ENCODE measurements at regions not wholly inside any gene's neighbourhood (a gene's known extent, or its start where the extent isn't known, plus 50 kb on each side); places are given as distances from the start of the nearest gene placed in this dataset.

- Histone ChIP-seq H3K27ac (ENCODE audit: insufficient read depth, low read length) (no peak overlapping the region), H3K27me3 (ENCODE audit: control insufficient read depth, insufficient read depth, low read length) (no peaks in the 10 kb centered on the region), H4K20me1 (ENCODE audit: control insufficient read depth, extremely low read depth, insufficient read depth, low read length) (no peaks in the 10 kb centered on the region), H3K79me2 (ENCODE audit: control insufficient read depth, insufficient read depth, low read length) (no peaks in the 10 kb centered on the region), H3K4me2 (ENCODE audit: extremely low read depth, insufficient read depth, low read length) (no peak overlapping the region), H3K36me3 (ENCODE audit: control insufficient read depth, insufficient read depth, low read length) (no peaks in the 10 kb centered on the region), H3K4me3 (replicated peaks in 1 of 4; ENCODE audit: control extremely low read depth in 1 of 4, insufficient read depth in 1 of 4, low read depth in 3 of 4, low read length in 4 of 4) (no peak overlapping the region), H2AFZ (ENCODE audit: low read length) (no peak overlapping the region), H3K9ac (ENCODE audit: insufficient read depth, low read length) (no peak overlapping the region), H3K4me1 (ENCODE audit: control insufficient read depth, extremely low read depth, insufficient read depth, low read length) (no peaks in the 10 kb centered on the region), H3K9me3 (ENCODE audit: control insufficient read depth, insufficient read depth, low read depth, low read length) (no peaks in the 10 kb centered on the region)
- DNase-seq (ENCODE audit: low read depth in 2 of 2): no peak
- TF ChIP-seq EZH2 (IDR thresholded peaks at IDR 0.05; ENCODE audit: low read length, missing control alignments) (no peak), CTCF (conservative IDR thresholded peaks at IDR 0.05 in 1 of 2, IDR thresholded peaks at IDR 0.05 in 1 of 2; ENCODE audit: low read depth in 1 of 2, low read length in 2 of 2) (no peak)
These were observed 557.4 kb upstream of the RAB6C start for GRCh38 chr2:129422028-129422427.

- no peak overlapping the region for H2AFZ ChIP-seq (ENCODE audit: low read length)
- H3K36me3 ChIP-seq (ENCODE audit: control insufficient read depth, insufficient read depth, low read length): no peaks in the 10 kb centered on the region
- H4K20me1 ChIP-seq (ENCODE audit: control insufficient read depth, extremely low read depth, insufficient read depth, low read length): no peaks in the 10 kb centered on the region
- no peak overlapping the region for H3K4me3 ChIP-seq (replicated peaks in 1 of 4; ENCODE audit: control extremely low read depth in 1 of 4, insufficient read depth in 1 of 4, low read depth in 3 of 4, low read length in 4 of 4)
- no peak overlapping the region for H3K27ac ChIP-seq (ENCODE audit: insufficient read depth, low read length)
- no peaks in the 10 kb centered on the region for H3K9me3 ChIP-seq (ENCODE audit: control insufficient read depth, insufficient read depth, low read depth, low read length)
- H3K27me3 ChIP-seq (ENCODE audit: control insufficient read depth, insufficient read depth, low read length): no peaks in the 10 kb centered on the region
- H3K4me1 ChIP-seq (ENCODE audit: control insufficient read depth, extremely low read depth, insufficient read depth, low read length): no peaks in the 10 kb centered on the region
- TF ChIP-seq EZH2 (IDR thresholded peaks at IDR 0.05; ENCODE audit: low read length, missing control alignments): no peak
- no peak for TF ChIP-seq CTCF (conservative IDR thresholded peaks at IDR 0.05 in 1 of 2, IDR thresholded peaks at IDR 0.05 in 1 of 2; ENCODE audit: low read depth in 1 of 2, low read length in 2 of 2)
- H3K9ac ChIP-seq (ENCODE audit: insufficient read depth, low read length): no peak overlapping the region
- no peaks in the 10 kb centered on the region for H3K79me2 ChIP-seq (ENCODE audit: control insufficient read depth, insufficient read depth, low read length)
- no peak overlapping the region for H3K4me2 ChIP-seq (ENCODE audit: extremely low read depth, insufficient read depth, low read length)
- no peak for DNase-seq (ENCODE audit: low read depth in 2 of 2)
These were observed 551.3 kb upstream of the RAB6C start for GRCh38 chr2:129428086-129428660.

- TF ChIP-seq CTCF (conservative IDR thresholded peaks at IDR 0.05 in 1 of 2, IDR thresholded peaks at IDR 0.05 in 1 of 2; ENCODE audit: low read depth in 1 of 2, low read length in 2 of 2): no peak
- no peak for TF ChIP-seq EZH2 (IDR thresholded peaks at IDR 0.05; ENCODE audit: low read length, missing control alignments)
- Histone ChIP-seq H3K4me2 (ENCODE audit: extremely low read depth, insufficient read depth, low read length) (no peak overlapping the region), H4K20me1 (ENCODE audit: control insufficient read depth, extremely low read depth, insufficient read depth, low read length) (no peaks in the 10 kb centered on the region), H3K27ac (ENCODE audit: insufficient read depth, low read length) (no peak overlapping the region), H3K9ac (ENCODE audit: insufficient read depth, low read length) (no peak overlapping the region), H3K27me3 (ENCODE audit: control insufficient read depth, insufficient read depth, low read length) (no peaks in the 10 kb centered on the region), H3K4me1 (ENCODE audit: control insufficient read depth, extremely low read depth, insufficient read depth, low read length) (no peaks in the 10 kb centered on the region), H3K79me2 (ENCODE audit: control insufficient read depth, insufficient read depth, low read length) (no peaks in the 10 kb centered on the region), H3K4me3 (replicated peaks in 1 of 4; ENCODE audit: control extremely low read depth in 1 of 4, insufficient read depth in 1 of 4, low read depth in 3 of 4, low read length in 4 of 4) (no peak overlapping the region), H2AFZ (ENCODE audit: low read length) (no peak overlapping the region), H3K36me3 (ENCODE audit: control insufficient read depth, insufficient read depth, low read length) (no peaks in the 10 kb centered on the region), H3K9me3 (ENCODE audit: control insufficient read depth, insufficient read depth, low read depth, low read length) (no peaks in the 10 kb centered on the region)
- DNase-seq (ENCODE audit: low read depth in 2 of 2): no peak
These were observed 548.6 kb upstream of the RAB6C start for GRCh38 chr2:129430911-129431310.
